GM19023 (cell line): ENCODE measurements at regions not wholly inside any gene's neighbourhood (a gene's known extent, or its start where the extent isn't known, plus 50 kb on each side); places are given as distances from the start of the nearest gene placed in this dataset.
"Not testable (repeated sequence)": the region's sequence is repeated elsewhere in the genome, so short reads cannot be mapped to it uniquely, and the experiment has no call there.

ENCODE experiments used
- ATAC-seq: cut with Tn5 transposase; IDR thresholded peaks from one replicate; pipeline ENCODE4 v1.9.1; 2021; ENCODE audit warnings: mild to moderate bottlenecking, moderate library complexity; ENCODE audit not compliant: unreplicated experiment

DNA sequence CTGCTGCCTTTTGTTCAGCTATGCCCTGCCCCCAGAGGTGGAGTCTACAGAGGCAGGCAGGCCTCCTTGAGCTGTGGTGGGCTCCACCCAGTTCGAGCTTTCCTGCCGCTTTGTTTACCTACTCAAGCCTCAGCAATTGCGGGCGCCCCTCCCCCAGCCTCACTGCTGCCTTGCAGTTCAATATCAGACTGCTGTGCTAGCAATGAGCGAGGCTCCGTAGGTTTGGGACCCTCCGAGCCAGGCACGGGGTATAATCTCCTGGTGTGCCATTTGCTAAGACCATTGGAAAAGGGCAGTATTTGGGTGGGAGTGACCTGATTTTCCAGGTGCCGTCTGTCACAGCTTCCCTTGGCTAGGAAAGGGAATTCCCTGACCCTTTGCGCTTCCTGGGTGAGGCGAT lies 51.9 kb downstream of the DIPK2A start:
- ATAC-seq = not testable (repeated sequence)

DNA sequence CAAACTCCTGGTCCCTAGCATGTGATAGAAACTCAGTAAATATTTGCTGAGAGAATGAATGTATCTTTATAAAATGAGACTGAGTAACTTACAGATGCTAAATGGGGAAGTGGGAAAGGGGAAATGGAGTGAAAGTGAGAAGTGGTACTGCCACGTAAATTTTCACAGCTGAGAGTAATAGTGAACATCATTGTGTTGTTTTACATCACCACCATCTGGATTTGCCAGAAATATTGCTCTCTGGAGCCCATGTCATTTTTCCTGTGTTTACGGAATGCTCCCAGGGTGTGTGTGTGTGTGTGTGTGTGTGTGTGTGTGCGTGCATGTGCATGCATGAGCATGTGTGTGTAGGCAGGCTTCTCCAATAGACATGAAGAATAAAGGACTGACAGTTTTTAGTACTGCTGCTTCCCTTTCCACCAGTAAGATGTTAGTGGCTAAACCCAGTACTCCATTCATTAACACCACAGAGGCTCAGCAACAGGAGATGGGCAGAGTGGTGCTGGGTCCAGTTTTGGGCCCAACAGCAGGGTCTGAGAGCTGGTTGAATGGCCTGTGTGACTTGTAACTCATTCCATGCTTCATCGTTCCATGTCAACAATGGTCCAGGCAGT lies 57.3 kb downstream of the DIPK2A start:
- ATAC-seq = peak; percentile 91

DNA sequence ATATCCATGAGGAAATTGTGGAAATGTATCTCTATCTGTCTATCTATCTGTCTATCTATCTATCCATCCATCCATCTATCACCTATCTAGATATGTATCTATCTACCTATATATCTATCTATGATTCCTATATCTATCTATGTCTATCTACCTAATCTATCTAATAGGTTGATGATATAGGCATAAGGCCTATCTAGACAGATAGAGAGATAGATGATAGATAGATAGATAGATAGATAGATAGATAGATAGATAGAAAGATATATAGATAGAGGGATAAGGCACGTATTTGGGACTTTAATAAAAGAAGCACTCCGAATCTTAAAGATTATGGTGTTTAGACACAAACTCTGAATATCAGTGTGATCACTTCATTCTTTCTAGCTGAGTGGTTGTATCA lies 58.1 kb downstream of the DIPK2A start:
- ATAC-seq = no peak

DNA sequence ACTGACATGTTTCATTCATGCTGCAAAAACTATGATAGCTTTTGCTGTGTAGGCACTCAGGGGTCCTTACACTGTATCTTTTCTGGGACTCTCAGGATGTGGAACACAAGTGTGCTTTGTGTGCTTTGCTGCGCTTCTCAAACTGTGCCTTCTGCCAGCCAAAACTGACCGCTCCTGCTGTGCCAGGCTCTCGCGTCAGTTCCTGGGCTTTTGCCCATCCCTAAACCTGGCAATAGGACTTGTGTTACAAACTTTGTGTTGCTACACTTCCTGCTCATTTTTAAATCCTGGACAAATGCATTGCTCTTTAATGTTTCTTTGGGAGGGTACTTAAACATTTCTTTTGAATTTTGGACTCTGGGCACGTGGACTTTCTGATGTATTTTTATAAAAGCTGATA lies 60.3 kb downstream of the DIPK2A start:
- ATAC-seq = no peak

DNA sequence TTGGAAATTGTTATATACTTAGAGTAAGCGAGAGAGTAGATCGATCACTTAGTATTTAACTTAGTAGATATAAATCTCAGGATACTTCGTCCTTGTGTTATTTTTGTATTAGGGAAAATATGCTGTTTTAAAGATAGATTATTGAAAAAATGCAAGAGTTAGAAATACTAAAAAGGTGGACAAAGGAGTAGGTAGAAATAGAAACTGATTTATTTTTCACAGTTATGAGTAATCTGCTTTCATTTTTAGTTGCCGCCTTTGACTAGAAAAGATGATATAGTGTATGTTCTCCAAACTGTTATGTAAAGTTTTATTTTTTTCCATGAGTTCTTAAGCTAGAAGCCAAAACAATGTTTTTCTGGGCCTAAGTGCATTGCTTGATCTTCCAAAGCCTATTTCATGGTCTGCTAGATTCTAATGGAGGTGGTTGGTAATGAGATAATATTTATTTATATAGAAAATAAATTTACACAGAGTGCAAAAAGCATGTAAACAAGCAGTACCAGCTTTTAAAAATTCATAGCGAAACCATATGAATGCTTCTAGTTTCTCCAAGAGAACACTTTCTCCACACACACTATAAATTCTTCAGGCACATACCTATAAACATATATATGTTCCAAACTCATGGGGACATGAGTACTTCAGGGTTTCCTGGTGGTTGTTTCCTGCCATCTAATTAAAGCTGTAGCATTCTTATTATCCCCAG lies 61.1 kb downstream of the DIPK2A start:
- ATAC-seq = peak; percentile 42

DNA sequence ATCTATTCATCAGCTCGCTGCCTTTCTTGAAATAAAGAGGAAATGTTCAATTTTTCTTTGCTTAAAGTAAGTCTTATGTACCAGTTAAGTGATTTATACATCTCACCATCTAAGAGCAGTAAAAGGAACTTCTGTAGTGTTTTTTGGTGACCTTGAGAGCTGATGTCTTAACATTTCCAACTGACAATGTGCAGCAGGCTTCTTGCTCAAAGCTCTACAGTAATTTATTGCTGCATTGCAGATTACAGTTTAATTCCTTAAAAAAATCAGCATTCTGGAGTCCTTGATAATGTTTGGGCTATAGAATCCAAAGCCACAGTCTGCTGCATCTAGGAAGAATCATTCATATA lies 61.6 kb downstream of the DIPK2A start:
- ATAC-seq = no peak

DNA sequence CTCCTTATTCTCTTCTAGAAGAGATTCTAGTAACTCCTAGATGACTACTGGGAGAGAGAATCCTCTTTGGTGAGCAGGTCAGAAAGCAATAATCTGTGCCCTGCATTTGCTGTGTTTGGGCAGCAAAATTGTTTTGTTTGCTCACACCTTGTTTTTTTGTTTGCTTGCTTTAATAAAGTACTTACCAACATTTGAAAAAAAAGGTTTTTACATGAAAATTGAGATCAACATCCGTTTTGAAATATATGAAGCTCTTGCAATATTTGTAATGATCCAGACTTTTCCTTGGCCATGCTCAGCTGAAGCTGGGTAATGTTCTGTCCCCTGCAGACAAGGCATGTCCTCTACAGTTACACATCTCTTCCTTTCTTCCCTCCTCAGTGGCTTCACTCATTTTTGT lies 62.2 kb downstream of the DIPK2A start:
- no peak for ATAC-seq

DNA sequence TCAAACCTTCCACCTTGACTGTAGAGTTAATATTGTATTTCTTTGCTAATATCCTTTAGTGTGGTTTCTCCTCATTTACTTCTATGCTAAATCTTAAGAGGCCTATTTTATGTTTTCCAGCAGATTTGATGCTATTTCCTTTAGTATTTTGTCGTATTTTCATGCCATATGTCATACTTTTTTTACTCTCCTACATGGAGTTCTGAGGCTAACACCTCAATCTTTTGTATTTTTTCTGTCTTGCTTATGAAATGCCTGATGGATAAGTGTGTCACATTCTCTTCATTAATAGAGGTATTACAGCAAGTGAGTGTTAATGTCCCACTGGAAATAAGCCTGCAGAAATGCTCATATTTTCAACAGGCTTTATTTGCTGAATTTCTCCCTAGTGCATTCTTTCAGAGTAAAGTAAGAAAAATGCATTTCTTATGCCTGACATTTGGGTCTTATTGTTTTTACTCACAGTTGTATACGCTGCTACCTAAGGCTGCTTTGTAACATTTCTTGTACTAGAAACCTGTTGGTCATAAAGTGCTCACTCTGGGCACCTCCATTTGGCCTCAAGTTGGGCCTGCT lies 63.2 kb downstream of the DIPK2A start:
- no peak for ATAC-seq

DNA sequence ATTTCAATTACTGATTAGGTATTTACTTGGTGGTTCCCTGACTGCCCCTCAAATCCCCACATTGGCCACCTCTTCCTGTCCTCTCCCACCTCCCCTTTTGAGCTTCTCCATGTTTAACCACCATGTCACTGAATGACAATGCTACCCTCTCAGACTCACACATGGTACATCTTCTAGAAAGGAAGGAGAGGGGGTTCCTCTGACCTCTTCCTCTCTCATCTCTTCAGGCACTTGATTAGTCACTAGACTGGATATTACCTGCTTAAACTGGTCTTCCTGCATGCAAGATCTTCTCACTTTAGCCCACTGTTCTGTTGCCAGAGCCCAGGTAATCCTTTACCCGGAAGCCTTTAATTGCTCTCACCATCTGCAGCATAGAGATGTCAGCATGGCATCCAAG lies 64.9 kb downstream of the DIPK2A start:
- no peak for ATAC-seq

DNA sequence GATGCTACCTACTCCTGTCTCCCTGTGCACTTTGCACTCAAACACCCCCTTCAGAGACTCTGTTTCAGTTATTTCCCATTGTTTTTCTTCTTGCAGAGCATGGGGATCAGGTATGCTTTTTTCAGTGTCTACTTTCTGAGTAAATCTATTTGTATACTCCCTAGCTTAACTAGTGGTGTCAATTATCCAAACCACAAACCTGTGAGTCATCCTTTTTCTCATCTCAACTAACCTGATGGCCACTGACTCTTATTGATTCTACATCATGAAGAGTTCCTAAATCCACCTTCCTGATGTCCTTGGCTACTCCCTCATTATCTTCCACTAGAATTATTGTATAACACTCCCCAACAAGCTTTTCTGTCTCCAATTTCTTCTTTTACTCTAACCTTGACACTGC lies 68.0 kb downstream of the DIPK2A start:
- ATAC-seq = no peak

DNA sequence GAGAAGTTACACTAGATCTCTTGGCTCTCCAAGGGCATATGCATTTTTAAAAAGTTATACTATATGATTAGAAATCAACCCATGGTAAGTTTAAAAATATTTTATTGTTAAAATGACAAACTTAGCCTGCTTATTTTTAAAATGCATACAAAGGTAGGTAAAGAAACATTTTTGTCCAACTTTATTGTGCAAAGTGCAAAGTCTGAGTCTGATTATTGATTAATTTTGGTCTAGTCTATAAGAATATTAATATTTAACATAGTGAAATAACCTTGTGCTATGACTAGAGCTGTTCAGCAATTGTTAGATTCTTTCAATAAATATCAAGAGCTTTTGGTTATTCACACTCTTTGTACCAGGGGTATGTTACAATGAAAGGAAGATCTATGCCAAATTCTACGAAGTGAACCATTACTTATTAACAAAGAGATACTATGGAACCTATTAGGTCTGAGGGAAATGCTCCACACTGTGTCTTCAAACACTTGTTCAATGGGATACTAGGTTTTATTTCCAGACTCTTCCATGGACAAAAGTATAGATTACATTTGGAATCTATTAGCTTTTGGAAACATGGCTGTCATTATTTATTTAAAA lies 70.4 kb downstream of the DIPK2A start:
- no peak for ATAC-seq

DNA sequence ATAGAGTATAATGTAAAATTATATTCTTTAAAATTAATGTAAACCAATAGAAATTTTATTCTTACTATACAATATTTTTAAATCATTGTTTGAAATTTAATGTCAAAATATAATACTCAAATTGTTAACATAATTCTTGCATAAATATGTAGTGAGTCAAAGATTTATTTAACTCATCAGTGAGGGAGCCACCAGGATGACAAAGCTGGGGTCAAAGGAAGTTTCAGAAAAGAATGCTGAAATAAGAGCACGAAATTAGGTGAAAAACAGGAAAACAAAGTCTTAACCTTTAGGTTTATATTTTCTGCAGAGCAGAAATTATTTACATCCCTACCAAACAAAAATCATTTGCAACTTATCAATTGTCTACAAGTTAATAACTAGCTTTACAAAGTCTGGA lies 74.1 kb downstream of the DIPK2A start:
- no peak for ATAC-seq

DNA sequence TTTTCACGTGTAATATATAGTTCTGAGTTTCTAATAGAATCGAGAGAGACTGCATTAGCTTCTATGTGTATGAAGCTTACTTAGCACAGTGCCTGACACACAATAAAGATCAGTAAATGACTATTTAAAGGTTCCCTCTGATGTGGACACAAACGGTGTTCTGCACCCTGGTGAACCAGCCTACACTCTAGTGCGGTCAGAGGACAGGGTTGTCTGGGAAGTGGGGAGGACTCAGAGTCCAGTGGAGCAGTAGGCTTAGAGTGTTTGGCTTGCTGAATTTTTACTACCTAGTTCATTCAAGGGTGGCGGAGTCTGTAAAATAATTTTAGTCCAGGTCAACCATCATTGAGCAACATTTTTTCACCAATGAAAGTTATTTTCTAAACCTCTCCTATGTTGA lies 77.8 kb downstream of the DIPK2A start:
- no peak for ATAC-seq

DNA sequence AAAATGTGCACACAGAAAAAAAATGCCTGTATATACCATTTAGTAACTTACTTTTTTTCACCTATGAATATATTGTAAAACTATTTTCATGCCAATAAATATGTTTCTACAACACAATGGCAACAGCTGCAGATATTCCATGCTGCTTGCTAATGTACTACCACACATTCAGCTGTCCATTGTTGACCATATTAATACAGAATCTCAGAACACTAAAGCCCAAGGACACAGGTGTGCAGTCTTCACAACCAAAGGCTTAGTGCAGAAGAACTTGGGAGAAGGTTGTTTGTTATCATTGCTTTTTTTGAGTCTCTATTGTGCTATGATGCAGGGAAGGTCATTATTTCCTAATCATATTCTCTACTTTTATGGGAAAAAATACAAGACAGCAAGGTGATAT lies 79.6 kb downstream of the DIPK2A start:
- ATAC-seq = no peak

DNA sequence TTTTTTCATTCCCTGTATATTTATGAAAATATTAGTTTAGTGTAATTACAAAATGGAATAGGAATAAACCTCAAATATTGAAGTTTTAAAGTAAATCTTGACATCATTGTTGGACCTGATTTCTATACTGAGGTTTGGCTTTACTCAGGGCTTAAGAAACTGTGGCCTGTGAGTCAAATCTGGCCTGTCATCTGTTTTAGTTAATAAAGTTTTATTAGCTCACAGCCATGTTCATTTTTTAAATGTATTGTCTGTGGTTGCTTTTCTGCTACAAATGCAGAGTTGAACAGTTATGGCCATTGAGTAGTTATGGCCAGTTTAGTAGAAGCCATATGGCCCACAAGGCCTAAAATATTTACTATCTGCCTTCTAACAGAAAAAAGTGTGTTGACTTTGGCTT lies 80.7 kb downstream of the DIPK2A start:
- no peak for ATAC-seq

DNA sequence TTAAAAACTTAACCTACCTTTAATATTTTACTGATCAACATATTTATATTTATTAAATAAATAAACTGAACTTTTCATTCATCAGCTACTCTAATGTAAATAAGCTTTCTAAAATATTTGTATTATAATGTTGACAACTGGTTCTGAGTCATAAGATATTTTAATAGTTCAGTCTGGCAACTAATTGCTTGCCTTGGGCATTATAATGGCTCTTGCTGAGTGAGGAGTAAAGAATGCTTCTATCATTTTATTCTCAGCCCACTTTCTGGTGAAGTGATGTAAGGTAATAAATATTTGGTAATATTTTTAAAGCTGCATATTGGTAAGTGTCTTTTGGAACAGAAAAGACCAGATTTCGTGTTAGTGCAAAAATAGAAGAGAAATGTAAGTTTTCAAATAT lies 81.5 kb downstream of the DIPK2A start:
- ATAC-seq = no peak

DNA sequence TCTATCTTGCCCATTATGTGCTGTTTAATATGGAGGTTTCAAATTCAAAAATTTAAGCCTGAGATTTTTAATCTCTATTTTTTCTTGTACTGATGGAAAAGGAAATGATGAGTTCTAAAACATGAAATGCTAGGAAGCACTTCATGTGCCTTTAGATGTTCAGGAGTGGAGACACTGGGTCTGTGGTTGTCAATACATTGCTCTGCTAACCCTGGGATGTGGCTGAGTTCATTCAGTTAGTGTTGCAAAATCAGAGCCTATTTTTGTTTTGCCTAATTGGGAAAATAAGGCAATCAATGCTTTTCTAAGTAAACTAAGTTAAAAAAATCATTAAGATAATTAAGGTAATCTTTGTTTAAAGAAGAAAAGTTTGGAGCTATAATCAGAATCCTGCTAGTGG lies 83.1 kb downstream of the DIPK2A start:
- ATAC-seq = no peak

DNA sequence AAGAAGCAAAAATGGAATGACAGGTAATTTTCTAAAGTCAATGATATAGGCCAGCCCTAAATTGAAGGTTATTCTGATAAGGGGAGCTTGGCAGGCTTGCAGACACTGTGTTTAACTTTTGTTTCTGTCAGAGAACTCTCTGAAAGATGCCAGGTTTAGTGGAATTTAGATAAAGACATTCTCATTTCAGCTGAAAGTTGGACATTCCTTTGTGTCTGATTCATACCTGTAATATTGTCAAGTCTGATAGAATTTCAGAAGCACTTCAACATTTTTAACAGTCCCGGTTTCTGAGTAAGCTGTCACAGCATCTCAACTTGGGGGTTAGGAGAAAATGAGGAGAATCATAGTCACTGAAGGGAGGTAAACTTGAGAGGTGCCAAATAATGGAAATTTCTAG lies 84.0 kb downstream of the DIPK2A start:
- ATAC-seq = no peak

DNA sequence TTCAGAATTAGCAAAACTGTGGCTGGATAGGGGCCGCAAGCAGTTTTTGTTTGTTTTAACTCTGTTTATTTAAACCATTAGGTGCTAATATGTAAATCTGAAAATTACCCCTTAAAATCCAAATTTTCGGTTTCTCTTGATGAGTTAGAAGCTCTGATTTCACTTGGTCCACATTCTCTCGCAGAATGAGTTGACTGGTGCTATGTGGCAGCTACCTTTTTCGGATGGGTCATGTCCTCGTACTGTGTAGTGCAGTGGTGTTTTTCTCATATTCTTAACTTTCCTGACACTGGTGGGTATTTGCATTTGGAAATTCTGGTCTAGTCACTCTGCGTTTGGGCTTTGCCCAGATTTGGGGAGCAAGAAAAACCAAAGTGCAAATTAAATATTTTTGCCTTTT lies 87.1 kb downstream of the DIPK2A start:
- peak; percentile 50 for ATAC-seq

DNA sequence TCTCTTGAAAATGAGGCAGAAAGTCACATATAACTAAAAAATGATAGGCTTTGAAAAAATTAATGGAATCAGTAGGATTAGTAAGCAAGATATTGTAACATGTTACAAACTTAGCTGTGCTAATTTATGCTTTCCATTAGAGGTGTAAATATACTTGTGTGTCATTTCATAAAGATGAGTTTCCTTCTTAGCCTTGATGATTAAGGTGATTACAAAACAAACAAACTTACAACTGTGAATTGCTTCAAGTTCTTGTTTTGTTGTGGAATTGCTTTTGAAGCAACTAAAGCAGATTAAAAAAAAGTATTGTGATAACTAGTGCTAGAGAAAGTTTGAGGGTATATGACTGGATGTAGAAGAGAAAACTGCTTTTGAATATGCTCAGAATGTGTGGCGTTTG lies 87.9 kb downstream of the DIPK2A start:
- no peak for ATAC-seq

DNA sequence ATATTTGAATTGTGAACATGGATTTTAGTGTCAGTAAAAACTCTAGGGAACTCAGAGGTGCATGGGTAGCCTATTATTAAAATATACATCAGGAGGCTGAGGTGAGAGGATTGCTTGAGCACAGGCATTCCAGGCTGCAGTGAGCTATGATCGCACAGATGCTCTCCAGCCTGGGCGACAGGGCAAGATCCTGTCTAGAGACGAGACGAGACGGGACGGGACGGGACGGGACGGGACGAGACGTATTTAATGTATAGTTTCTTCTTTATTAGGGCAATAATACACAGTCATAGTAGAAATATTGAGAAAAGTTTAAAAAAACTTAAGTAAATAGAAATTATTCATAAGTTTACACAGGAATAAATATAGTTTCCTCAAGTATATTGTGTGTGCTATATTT lies 89.3 kb downstream of the DIPK2A start:
- ATAC-seq = no peak

DNA sequence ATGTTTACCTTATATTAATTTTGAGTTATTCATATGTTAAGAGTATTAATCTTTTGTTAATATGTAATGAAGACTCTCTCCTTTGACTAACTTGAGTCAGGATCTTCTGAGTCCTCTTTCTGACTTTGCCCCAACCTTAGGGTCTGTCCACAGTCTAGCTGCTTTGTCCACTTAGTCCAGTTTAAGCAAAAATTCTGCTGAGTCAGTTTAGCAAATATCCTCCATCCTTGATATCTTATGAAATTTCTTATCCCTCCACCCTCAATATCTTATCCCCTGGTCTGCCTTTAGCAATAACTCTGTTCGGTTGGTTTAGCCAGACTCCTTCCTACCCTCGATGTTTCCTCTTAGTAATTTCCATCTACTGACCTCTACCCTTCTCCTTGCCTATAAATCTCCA lies 91.7 kb downstream of the DIPK2A start:
- ATAC-seq = no peak
